ENCODE measurements at regions not wholly inside any gene's neighbourhood (a gene's known extent, or its start where the extent isn't known, plus 50 kb on each side); places are given as distances from the start of the nearest gene placed in this dataset.

GRCh38 chr14:71339650-71340415 lies 432.6 kb downstream of the PCNX1 start:
- TF ChIP-seq, protein P1, sequence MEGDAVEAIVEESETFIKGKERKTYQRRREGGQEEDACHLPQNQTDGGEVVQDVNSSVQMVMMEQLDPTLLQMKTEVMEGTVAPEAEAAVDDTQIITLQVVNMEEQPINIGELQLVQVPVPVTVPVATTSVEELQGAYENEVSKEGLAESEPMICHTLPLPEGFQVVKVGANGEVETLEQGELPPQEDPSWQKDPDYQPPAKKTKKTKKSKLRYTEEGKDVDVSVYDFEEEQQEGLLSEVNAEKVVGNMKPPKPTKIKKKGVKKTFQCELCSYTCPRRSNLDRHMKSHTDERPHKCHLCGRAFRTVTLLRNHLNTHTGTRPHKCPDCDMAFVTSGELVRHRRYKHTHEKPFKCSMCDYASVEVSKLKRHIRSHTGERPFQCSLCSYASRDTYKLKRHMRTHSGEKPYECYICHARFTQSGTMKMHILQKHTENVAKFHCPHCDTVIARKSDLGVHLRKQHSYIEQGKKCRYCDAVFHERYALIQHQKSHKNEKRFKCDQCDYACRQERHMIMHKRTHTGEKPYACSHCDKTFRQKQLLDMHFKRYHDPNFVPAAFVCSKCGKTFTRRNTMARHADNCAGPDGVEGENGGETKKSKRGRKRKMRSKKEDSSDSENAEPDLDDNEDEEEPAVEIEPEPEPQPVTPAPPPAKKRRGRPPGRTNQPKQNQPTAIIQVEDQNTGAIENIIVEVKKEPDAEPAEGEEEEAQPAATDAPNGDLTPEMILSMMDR (IDR thresholded peaks at IDR 0.05; ENCODE audit: borderline replicate concordance, extremely low read depth, low read length, poor library complexity, severe bottlenecking): no peak
- no peak for TF ChIP-seq EZH2 (IDR thresholded peaks at IDR 0.05; ENCODE audit: borderline replicate concordance, low read depth, low read length, severe bottlenecking)

Data from DND-41 (cell line).